GM19238 (cell line): ENCODE measurements at regions not wholly inside any gene's neighbourhood (a gene's known extent, or its start where the extent isn't known, plus 50 kb on each side); places are given as distances from the start of the nearest gene placed in this dataset.

Experiments
- DNase-seq: peaks from one replicate; pipeline ENCODE4 v3.0.0; 2011; ENCODE audit warnings: low spot score; ENCODE audit not compliant: insufficient read length

- no peak for DNase-seq
Measured at GRCh38 chr18:55858661-55859515, 270.9 kb upstream of the TCF4 start.

- no peak for DNase-seq
Measured at GRCh38 chr18:55857956-55858355, 270.0 kb upstream of the TCF4 start.

- no peak for DNase-seq
Measured at GRCh38 chr18:55857409-55857808, 269.4 kb upstream of the TCF4 start.

- DNase-seq, result no peak
Measured at GRCh38 chr18:55856679-55857078, 268.7 kb upstream of the TCF4 start.

- no peak for DNase-seq
Measured at GRCh38 chr18:55856229-55856628, 268.2 kb upstream of the TCF4 start.

GRCh38 chr18:55853268-55853667 lies 265.3 kb upstream of the TCF4 start:
- DNase-seq, result no peak

- no peak for DNase-seq
Measured at GRCh38 chr18:55850904-55851303, 262.9 kb upstream of the TCF4 start.

GRCh38 chr18:55849391-55849790 lies 261.4 kb upstream of the TCF4 start:
- no peak for DNase-seq

- DNase-seq, result no peak
Measured at GRCh38 chr18:55847960-55848359, 260.0 kb upstream of the TCF4 start.

- no peak for DNase-seq
Measured at GRCh38 chr18:55845221-55845620, 257.2 kb upstream of the TCF4 start.

GRCh38 chr18:55844382-55844781 lies 256.4 kb upstream of the TCF4 start:
- no peak for DNase-seq

- DNase-seq, result no peak
Measured at GRCh38 chr18:55841314-55841713, 253.3 kb upstream of the TCF4 start.

- DNase-seq, result no peak
Measured at GRCh38 chr18:55840601-55841170, 252.7 kb upstream of the TCF4 start.

- no peak for DNase-seq
Measured at GRCh38 chr18:55839343-55839742, 251.4 kb upstream of the TCF4 start.

- no peak for DNase-seq
Measured at GRCh38 chr18:55838841-55839240, 250.8 kb upstream of the TCF4 start.

GRCh38 chr18:55838319-55838718 lies 250.3 kb upstream of the TCF4 start:
- no peak for DNase-seq

GRCh38 chr18:55833543-55833942 lies 245.6 kb upstream of the TCF4 start:
- no peak for DNase-seq

- no peak for DNase-seq
Measured at GRCh38 chr18:55830544-55830943, 242.6 kb upstream of the TCF4 start.

- DNase-seq, result no peak
Measured at GRCh38 chr18:55821219-55821618, 233.2 kb upstream of the TCF4 start.

GRCh38 chr18:55819448-55819847 lies 231.5 kb upstream of the TCF4 start:
- DNase-seq, result no peak

- DNase-seq, result no peak
Measured at GRCh38 chr18:55818284-55818683, 230.3 kb upstream of the TCF4 start.

- DNase-seq, result no peak
Measured at GRCh38 chr18:55811925-55812324, 223.9 kb upstream of the TCF4 start.

GRCh38 chr18:55805666-55806065 lies 217.7 kb upstream of the TCF4 start:
- DNase-seq, result no peak
